ENCODE measurements at regions not wholly inside any gene's neighbourhood (a gene's known extent, or its start where the extent isn't known, plus 50 kb on each side); places are given as distances from the start of the nearest gene placed in this dataset.

- dilution Hi-C loops (cut with MboI; ENCODE audit: extremely low pct_ligation_motif_present, low sequenced_read_pairs), result no loop called here
- FAIRE-seq (no peak), DNase-seq (ENCODE audit: low read depth, low spot score) (no peak)
- Histone ChIP-seq H3K27ac (ENCODE audit: control insufficient read depth, insufficient read depth, low read length) (no peak overlapping the region), H3K4me1 (ENCODE audit: control insufficient read depth, extremely low read depth, insufficient read depth, low read length) (no peaks in the 10 kb centered on the region), H3K36me3 (ENCODE audit: control insufficient read depth in 2 of 2, extremely low read depth in 1 of 2, insufficient read depth in 2 of 2, low read length in 2 of 2) (no peaks in the 10 kb centered on the region), H4K20me1 (ENCODE audit: control insufficient read depth, extremely low read depth, insufficient read depth, low read length) (no peaks in the 10 kb centered on the region), H3K9me3 (ENCODE audit: control insufficient read depth, low read depth, low read length) (no peaks in the 10 kb centered on the region), H3K9ac (ENCODE audit: control insufficient read depth, extremely low read depth, insufficient read depth, low read length) (no peak overlapping the region), H3K9me1 (ENCODE audit: control insufficient read depth, extremely low read depth, insufficient read depth, low read length) (no peaks in the 10 kb centered on the region), H3K4me3 (ENCODE audit: control insufficient read depth in 2 of 3, extremely low read depth in 1 of 3, insufficient read depth in 2 of 3, low read depth in 1 of 3, low read length in 3 of 3) (no peak overlapping the region), H2AFZ (ENCODE audit: control insufficient read depth, low read length) (no peak overlapping the region), H3K4me2 (ENCODE audit: control insufficient read depth, extremely low read depth, insufficient read depth, low read depth, low read length) (no peak overlapping the region), H3K79me2 (ENCODE audit: control insufficient read depth, insufficient read depth, low read length) (no peaks in the 10 kb centered on the region), H3K27me3 (ENCODE audit: control insufficient read depth, extremely low read depth, insufficient read depth, low read length) (no peaks in the 10 kb centered on the region)
- TF ChIP-seq EZH2 (IDR thresholded peaks at IDR 0.05; ENCODE audit: low read length) (no peak), CTCF (optimal IDR thresholded peaks at IDR 0.05 in 1 of 3, IDR thresholded peaks at IDR 0.05 in 1 of 3, conservative IDR thresholded peaks at IDR 0.05 in 1 of 3; ENCODE audit: extremely low read depth in 1 of 3, insufficient read depth in 2 of 3, low read length in 3 of 3) (no peak)
These were observed 197.3 kb downstream of the SOX11 start for GRCh38 chr2:5889519-5889918.

- H3K4me2 ChIP-seq (ENCODE audit: control insufficient read depth, extremely low read depth, insufficient read depth, low read depth, low read length), result no peak overlapping the region
- DNase-seq (ENCODE audit: low read depth, low spot score) (no peak), FAIRE-seq (no peak)
- no peaks in the 10 kb centered on the region for H3K36me3 ChIP-seq (ENCODE audit: control insufficient read depth in 2 of 2, extremely low read depth in 1 of 2, insufficient read depth in 2 of 2, low read length in 2 of 2)
- H3K27ac ChIP-seq (ENCODE audit: control insufficient read depth, insufficient read depth, low read length), result no peak overlapping the region
- no peaks in the 10 kb centered on the region for H4K20me1 ChIP-seq (ENCODE audit: control insufficient read depth, extremely low read depth, insufficient read depth, low read length)
- H3K9me1 ChIP-seq (ENCODE audit: control insufficient read depth, extremely low read depth, insufficient read depth, low read length), result no peaks in the 10 kb centered on the region
- no peak overlapping the region for H3K4me3 ChIP-seq (ENCODE audit: control insufficient read depth in 2 of 3, extremely low read depth in 1 of 3, insufficient read depth in 2 of 3, low read depth in 1 of 3, low read length in 3 of 3)
- H3K9me3 ChIP-seq (ENCODE audit: control insufficient read depth, low read depth, low read length), result no peaks in the 10 kb centered on the region
- H2AFZ ChIP-seq (ENCODE audit: control insufficient read depth, low read length), result no peak overlapping the region
- H3K79me2 ChIP-seq (ENCODE audit: control insufficient read depth, insufficient read depth, low read length), result no peaks in the 10 kb centered on the region
- dilution Hi-C loops (cut with MboI; ENCODE audit: extremely low pct_ligation_motif_present, low sequenced_read_pairs), result no loop called here
- TF ChIP-seq EZH2 (IDR thresholded peaks at IDR 0.05; ENCODE audit: low read length), result no peak
- TF ChIP-seq CTCF (optimal IDR thresholded peaks at IDR 0.05 in 1 of 3, IDR thresholded peaks at IDR 0.05 in 1 of 3, conservative IDR thresholded peaks at IDR 0.05 in 1 of 3; ENCODE audit: extremely low read depth in 1 of 3, insufficient read depth in 2 of 3, low read length in 3 of 3), result no peak
- no peaks in the 10 kb centered on the region for H3K4me1 ChIP-seq (ENCODE audit: control insufficient read depth, extremely low read depth, insufficient read depth, low read length)
- H3K27me3 ChIP-seq (ENCODE audit: control insufficient read depth, extremely low read depth, insufficient read depth, low read length), result no peaks in the 10 kb centered on the region
- H3K9ac ChIP-seq (ENCODE audit: control insufficient read depth, extremely low read depth, insufficient read depth, low read length), result no peak overlapping the region
These were observed 202.2 kb downstream of the SOX11 start for GRCh38 chr2:5894355-5894754.
